AG10803 (cell line): ENCODE measurements at regions not wholly inside any gene's neighbourhood (a gene's known extent, or its start where the extent isn't known, plus 50 kb on each side); places are given as distances from the start of the nearest gene placed in this dataset.

Source experiments
- DNase-seq: peaks from one replicate; pipeline ENCODE4 v3.0.0; 2010; ENCODE audit warnings: low read depth
- H3K4me3 ChIP-seq: 2 replicates; pipeline ENCODE4 v1.5.1; 2011; ENCODE audit warnings: mild to moderate bottlenecking, low read length, control low read depth
- TF ChIP-seq, protein P1 (sequence below): conservative IDR thresholded peaks from 2 replicates; pipeline ENCODE4 v1.5.1; 2011; ENCODE audit warnings: mild to moderate bottlenecking, low read length, control low read depth, inconsistent platforms

DNA sequence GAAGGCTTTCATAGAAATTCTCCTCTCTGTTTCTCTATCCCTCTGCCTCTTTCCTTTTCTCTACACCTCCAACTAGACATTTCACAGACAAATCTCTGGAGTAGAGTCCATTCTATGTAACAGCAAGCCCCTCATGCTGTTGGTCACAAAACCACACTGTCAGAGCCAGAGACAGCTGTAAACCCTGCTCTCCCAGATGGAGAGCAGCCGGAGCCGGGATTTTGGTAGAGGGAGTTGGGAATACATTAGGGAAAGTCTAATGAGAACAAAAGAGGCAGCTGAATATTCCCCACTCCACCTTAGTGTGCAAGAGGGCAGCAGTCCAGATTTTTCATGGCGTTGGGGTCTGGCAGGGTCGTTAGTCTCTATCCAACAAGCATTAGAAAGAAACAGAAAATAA, 68.3 kb upstream of the EDN1 start:
- no peak overlapping the region for H3K4me3 ChIP-seq
- TF ChIP-seq, protein P1, sequence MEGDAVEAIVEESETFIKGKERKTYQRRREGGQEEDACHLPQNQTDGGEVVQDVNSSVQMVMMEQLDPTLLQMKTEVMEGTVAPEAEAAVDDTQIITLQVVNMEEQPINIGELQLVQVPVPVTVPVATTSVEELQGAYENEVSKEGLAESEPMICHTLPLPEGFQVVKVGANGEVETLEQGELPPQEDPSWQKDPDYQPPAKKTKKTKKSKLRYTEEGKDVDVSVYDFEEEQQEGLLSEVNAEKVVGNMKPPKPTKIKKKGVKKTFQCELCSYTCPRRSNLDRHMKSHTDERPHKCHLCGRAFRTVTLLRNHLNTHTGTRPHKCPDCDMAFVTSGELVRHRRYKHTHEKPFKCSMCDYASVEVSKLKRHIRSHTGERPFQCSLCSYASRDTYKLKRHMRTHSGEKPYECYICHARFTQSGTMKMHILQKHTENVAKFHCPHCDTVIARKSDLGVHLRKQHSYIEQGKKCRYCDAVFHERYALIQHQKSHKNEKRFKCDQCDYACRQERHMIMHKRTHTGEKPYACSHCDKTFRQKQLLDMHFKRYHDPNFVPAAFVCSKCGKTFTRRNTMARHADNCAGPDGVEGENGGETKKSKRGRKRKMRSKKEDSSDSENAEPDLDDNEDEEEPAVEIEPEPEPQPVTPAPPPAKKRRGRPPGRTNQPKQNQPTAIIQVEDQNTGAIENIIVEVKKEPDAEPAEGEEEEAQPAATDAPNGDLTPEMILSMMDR: no peak
- DNase-seq: no peak

DNA sequence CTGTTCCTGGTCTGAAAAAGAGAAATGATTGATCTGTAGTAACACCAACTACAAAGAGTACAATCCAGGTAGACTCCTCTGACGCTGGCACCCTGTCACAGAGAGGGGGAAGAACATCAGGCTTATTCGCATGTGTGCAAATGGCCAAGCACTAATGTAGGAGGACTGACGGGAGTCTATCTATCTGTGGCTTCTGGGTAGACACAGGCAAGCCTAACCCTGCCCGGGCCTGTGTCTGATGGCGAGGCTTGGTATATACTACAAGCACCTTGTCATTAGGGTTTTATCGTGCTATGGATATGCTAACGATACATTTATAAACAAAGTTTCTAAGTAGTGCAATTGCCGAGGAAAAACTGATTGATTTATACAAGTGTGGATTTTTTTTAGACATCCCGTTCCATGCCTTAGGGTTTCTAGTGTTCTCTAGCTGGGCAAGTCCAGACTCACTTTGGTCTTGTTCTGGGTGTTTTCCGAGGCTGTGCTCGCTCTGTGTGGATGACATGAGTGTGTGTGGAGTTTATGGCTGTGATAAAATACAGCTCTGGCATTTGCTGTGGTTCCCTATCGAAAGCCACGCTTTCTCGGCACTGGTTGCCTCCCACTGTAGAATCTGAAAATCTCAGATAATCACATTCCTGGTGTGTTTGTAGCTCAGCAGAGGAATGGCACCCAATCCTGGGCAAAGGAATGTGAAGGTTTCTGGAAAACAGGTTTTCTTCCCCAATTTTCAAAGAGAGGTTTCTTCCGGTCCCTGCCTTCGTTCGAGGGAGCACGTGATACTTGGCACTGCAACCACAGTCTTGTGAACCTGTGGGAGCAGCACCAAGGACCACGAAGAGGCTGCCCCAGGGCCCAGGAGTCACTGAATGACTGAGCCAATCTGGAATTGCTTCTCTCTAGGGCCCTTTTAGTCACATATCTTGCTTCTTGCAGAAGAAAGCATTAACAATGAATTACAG, 67.5 kb upstream of the EDN1 start:
- DNase-seq: no peak
- H3K4me3 ChIP-seq: no peak overlapping the region
- TF ChIP-seq, protein P1: no peak

DNA sequence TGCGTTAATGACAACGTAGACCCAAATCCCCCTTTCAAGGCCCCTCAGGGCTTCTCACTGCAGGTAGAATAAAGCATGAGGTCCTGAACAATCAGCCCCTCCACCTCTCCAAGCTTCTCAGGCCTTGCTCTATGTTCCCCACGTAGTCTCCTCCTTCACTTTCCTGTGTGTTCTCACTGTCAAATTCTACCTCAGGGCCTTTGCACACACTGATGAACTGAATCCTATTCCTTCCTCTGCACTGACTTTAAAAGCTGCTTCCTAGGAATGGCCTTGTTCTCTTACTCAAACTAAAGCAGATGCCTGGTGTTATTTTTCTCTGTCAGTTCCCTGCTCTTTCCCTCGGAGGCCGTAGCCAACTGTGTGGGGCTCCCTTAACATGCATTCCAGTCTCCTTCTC, 66.8 kb upstream of the EDN1 start:
- TF ChIP-seq, protein P1: no peak

DNA sequence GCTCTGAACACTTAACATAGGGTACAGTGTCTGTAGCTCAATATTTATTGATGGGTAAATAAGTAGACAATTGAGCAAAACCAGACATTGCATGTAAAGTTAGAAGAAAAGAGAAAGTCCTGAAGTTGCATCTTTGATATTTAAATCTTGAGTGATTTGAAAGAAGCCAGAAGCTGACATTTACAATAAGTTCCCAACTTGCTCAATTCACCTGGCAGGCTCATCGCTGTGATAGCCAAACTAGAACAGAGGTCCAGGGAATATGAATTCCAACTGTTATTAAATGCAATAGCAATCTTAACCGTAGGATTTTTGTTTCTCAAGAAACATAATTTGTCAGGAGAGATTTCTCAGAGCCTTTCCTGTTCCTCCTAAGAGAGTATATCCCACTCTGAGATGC, 65.9 kb upstream of the EDN1 start:
- DNase-seq: no peak
- no peak overlapping the region for H3K4me3 ChIP-seq
- TF ChIP-seq, protein P1: no peak

More for the DNA sequence above, 66.8 kb upstream of the EDN1 start:
- DNase-seq: no peak
- no peak overlapping the region for H3K4me3 ChIP-seq

DNA sequence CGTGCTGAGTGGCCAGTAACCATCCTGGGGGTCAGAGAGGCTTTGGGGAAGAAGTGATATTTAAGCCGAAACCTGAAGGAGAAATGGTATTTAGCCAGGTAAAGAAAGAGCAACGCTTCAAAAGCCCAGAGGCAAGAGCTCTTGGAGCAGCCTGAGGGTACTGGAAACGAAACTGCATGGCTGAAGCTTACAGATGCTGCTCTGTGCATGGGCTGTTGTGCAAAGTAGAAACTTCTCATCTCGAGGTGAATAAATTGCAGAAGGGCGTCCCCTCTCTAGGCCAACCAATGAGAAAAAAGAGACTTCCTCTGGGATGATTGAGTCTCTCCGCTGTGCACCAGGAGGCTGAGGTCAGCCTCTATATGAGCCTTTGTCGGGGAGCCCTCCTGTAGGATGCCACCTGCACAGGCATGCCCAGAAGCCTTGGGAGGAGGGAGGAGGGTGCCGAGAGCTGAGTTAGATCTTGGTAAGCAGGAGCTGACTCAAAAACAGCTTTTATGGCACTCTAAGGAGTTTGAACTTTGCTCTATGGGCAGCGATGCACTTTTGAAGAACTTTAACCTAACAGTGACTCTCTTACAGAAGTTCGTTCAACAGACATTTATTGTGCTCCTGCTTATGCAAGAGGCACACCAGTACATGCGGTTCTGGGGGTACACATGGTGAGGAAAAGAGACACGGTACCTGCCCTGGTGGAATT, 61.6 kb upstream of the EDN1 start:
- DNase-seq: no peak
- TF ChIP-seq, protein P1: no peak
- no peak overlapping the region for H3K4me3 ChIP-seq

DNA sequence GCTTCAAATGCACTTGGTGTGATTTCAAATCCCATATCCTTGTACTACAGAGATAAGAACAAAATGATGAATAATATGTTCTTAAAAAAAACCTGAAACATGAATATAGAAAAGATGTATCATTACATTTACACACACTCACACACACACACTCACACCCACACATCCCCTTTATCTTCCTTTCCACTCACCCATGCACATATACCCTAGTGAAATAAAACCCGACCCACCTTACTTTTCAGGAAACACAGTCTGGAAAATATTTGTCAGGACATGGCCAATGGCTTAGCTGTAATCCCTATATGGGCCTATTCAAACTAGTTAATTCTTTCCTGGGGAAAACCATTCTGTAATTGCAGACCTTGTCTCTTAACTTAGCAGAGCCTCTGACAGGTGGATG, 60.8 kb upstream of the EDN1 start:
- no peak for DNase-seq
- no peak overlapping the region for H3K4me3 ChIP-seq
- TF ChIP-seq, protein P1: no peak
